NB4 (cell line): ENCODE measurements at regions not wholly inside any gene's neighbourhood (a gene's known extent, or its start where the extent isn't known, plus 50 kb on each side); places are given as distances from the start of the nearest gene placed in this dataset.

Experiments used
- TF ChIP-seq, protein P1 (sequence below): IDR thresholded peaks from one replicate; pipeline ENCODE4 v1.5.1; 2012; ENCODE audit warnings: low read depth, low read length
- TF ChIP-seq, protein P2 (sequence below): IDR thresholded peaks from 2 replicates; pipeline ENCODE4 v1.6.1; 2011; ENCODE audit warnings: low read depth, low read length

DNA sequence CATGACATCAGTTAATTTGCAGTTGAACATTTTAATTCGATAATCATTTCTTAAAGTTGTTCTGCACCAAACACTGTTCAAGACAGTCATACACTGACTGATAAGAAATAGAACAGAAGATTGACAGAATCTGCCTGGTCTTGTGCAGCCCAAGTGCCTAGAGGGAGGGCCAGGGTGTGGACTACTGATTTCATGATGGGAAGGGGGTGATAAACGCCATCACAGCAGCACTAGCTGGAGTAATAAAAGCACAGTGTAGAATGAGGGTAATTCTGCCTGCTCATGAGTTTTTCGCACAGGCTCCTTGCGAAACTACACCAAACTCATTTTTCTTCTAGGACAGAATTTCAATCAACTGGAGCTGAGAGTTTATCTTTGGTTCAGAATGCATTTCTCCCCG is 270.1 kb downstream of the ARL4A start:
- TF ChIP-seq, protein P1, sequence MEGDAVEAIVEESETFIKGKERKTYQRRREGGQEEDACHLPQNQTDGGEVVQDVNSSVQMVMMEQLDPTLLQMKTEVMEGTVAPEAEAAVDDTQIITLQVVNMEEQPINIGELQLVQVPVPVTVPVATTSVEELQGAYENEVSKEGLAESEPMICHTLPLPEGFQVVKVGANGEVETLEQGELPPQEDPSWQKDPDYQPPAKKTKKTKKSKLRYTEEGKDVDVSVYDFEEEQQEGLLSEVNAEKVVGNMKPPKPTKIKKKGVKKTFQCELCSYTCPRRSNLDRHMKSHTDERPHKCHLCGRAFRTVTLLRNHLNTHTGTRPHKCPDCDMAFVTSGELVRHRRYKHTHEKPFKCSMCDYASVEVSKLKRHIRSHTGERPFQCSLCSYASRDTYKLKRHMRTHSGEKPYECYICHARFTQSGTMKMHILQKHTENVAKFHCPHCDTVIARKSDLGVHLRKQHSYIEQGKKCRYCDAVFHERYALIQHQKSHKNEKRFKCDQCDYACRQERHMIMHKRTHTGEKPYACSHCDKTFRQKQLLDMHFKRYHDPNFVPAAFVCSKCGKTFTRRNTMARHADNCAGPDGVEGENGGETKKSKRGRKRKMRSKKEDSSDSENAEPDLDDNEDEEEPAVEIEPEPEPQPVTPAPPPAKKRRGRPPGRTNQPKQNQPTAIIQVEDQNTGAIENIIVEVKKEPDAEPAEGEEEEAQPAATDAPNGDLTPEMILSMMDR: no peak
- TF ChIP-seq, protein P2, sequence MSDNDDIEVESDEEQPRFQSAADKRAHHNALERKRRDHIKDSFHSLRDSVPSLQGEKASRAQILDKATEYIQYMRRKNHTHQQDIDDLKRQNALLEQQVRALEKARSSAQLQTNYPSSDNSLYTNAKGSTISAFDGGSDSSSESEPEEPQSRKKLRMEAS: no peak
